H7 (cell line): ENCODE measurements at regions not wholly inside any gene's neighbourhood (a gene's known extent, or its start where the extent isn't known, plus 50 kb on each side); places are given as distances from the start of the nearest gene placed in this dataset.

ENCODE experiments used
- DNase-seq: peaks from one replicate; pipeline ENCODE4 v3.0.0; 2012
- H3K27me3 ChIP-seq: 2 replicates; pipeline ENCODE4 v1.6.0; 2011; ENCODE audit warnings: mild to moderate bottlenecking, low read length; ENCODE audit not compliant: control insufficient read depth, insufficient read depth
- H3K36me3 ChIP-seq: replicated peaks from 2 replicates; pipeline ENCODE4 v1.5.1; 2011; ENCODE audit warnings: low read length; ENCODE audit not compliant: control insufficient read depth, insufficient read depth
- H3K4me3 ChIP-seq: 2 replicates; pipeline ENCODE4 v1.5.1; 2011; ENCODE audit warnings: low read depth, mild to moderate bottlenecking, control low read depth, low read length, moderate library complexity; ENCODE audit not compliant: insufficient read depth

GRCh38 chr1:208631506-208631905, 387.3 kb upstream of the PLXNA2 start:
- H3K27me3 ChIP-seq = no peaks in the 10 kb centered on the region
- H3K4me3 ChIP-seq = no peak overlapping the region
- H3K36me3 ChIP-seq = no peaks in the 10 kb centered on the region
- DNase-seq = no peak

- Histone ChIP-seq H3K27me3 (no peaks in the 10 kb centered on the region), H3K36me3 (no peaks in the 10 kb centered on the region), H3K4me3 (no peak overlapping the region)
- DNase-seq = no peak
Measured at GRCh38 chr1:208634346-208635140, 390.4 kb upstream of the PLXNA2 start.

GRCh38 chr1:208637181-208637580, 393.0 kb upstream of the PLXNA2 start:
- Histone ChIP-seq H3K27me3 (no peaks in the 10 kb centered on the region), H3K36me3 (no peaks in the 10 kb centered on the region), H3K4me3 (no peak overlapping the region)
- no peak for DNase-seq

DNA sequence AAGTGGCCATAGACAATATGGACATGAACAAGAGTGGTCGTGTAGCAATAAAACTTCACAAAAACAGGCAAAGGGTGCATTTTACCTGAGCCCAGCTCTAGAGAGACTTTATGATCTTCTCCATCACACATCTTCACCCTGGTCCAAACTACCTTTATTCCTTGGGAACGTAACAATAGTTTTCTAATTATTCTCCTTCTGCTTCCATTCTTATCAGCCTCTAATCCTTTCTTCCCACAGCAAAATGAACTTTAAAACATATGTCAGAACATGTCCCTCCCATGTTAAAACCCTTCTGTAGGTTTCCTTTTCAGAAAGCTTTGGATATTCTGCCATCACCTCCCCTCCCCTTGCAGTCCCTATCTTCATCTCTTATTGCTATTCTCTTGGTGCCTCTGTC, 395.2 kb upstream of the PLXNA2 start:
- Histone ChIP-seq H3K27me3 (no peaks in the 10 kb centered on the region), H3K36me3 (no peaks in the 10 kb centered on the region), H3K4me3 (no peak overlapping the region)
- DNase-seq = no peak

DNA sequence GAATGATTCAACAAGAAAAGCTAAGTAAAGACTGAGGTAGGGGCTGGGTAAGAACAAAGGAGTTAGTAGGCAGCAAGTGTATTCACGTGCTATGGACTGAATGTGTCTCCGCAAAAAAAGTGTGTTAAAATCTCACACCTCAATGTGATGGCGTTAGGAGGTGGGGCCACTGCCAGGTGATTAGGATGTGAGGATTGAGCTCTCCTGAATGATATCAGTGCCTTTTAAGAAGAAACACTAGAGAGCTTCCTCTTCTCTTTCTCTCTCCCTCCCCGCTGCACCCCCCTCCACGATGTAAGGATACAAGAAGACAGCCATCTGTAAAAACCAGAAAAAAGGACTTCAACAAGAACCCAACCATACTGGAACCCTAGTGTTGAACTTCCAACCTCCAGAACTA, 396.1 kb upstream of the PLXNA2 start:
- DNase-seq = no peak
- no peak overlapping the region for H3K4me3 ChIP-seq
- H3K36me3 ChIP-seq = no peaks in the 10 kb centered on the region
- no peaks in the 10 kb centered on the region for H3K27me3 ChIP-seq

DNA sequence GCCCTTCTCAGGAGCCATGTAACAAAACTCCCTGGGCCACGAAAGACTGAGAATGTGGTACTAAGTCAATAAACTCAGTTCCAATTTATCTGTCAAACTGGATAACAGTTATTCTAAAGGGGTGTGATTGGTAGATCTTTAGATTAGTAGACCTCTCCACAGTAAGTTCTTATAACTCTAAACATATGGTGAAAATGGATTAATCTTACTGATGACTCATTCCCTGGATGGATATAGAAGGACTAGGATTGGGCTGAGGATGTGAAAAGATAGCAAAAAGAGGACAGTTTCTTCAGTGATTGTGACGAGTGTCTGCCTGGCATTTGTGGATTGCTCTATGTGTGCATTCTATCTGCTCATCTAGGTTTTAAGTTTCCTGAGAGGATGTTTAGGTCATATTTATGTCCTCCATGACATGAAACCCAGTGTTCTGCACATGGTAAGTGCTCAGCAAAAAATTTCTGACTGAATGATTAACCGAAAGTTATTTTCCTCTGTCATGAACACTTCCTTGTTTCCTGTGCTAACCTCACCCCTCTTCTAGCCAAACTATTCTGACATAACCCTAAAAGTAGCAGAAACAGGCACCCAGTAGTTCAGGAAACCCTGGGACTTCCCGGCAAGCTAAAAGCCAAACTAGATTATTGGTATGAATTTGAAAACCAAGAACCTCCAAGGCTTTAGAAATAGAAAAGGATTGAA, 397.5 kb upstream of the PLXNA2 start:
- H3K27me3 ChIP-seq = no peaks in the 10 kb centered on the region
- H3K4me3 ChIP-seq = no peak overlapping the region
- H3K36me3 ChIP-seq = no peaks in the 10 kb centered on the region
- no peak for DNase-seq

- DNase-seq = no peak
- no peaks in the 10 kb centered on the region for H3K36me3 ChIP-seq
- no peak overlapping the region for H3K4me3 ChIP-seq
Measured at GRCh38 chr1:208643005-208643597, 398.9 kb upstream of the PLXNA2 start.

GRCh38 chr1:208644401-208645160, 400.4 kb upstream of the PLXNA2 start:
- Histone ChIP-seq H3K4me3 (no peak overlapping the region), H3K27me3 (no peaks in the 10 kb centered on the region), H3K36me3 (no peaks in the 10 kb centered on the region)
- no peak for DNase-seq

More at GRCh38 chr1:208643005-208643597, 398.9 kb upstream of the PLXNA2 start:
- no peaks in the 10 kb centered on the region for H3K27me3 ChIP-seq

- Histone ChIP-seq H3K36me3 (no peaks in the 10 kb centered on the region), H3K27me3 (no peaks in the 10 kb centered on the region), H3K4me3 (no peak overlapping the region)
- DNase-seq = no peak
Measured at GRCh38 chr1:208646431-208646830, 402.2 kb upstream of the PLXNA2 start.

- H3K4me3 ChIP-seq = no peak overlapping the region
- DNase-seq = no peak
- H3K27me3 ChIP-seq = no peaks in the 10 kb centered on the region
- no peaks in the 10 kb centered on the region for H3K36me3 ChIP-seq
Measured at GRCh38 chr1:208648146-208648545, 404.0 kb upstream of the PLXNA2 start.

- Histone ChIP-seq H3K27me3 (no peaks in the 10 kb centered on the region), H3K4me3 (no peak overlapping the region), H3K36me3 (no peaks in the 10 kb centered on the region)
- DNase-seq = peak; percentile 70
Measured at GRCh38 chr1:208652296-208653160, 408.3 kb upstream of the PLXNA2 start.

- Histone ChIP-seq H3K36me3 (no peaks in the 10 kb centered on the region), H3K4me3 (no peak overlapping the region), H3K27me3 (no peaks in the 10 kb centered on the region)
- DNase-seq = no peak
Measured at GRCh38 chr1:208653426-208653825, 409.2 kb upstream of the PLXNA2 start.

GRCh38 chr1:208654241-208654640, 410.1 kb upstream of the PLXNA2 start:
- Histone ChIP-seq H3K36me3 (no peaks in the 10 kb centered on the region), H3K4me3 (no peak overlapping the region), H3K27me3 (no peaks in the 10 kb centered on the region)
- DNase-seq = peak; percentile 47

DNA sequence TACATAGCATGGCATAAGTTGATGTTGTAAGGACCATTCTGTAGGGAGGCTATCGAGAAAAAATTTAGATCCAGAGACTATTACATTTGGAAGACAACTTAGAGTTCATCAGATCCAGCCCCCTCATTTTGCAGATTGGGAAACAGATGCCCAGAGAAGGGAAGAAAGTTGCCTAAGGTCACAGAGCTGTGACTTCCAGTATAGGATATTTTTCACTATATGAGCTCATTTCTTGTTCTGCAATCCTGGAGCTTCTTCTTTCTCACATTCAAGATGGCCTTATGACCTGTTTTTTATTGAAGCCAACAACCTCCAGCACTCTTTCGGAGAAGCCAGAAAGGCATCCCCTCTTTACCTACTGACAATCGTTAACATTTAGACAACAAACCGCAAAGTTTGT, 421.8 kb upstream of the PLXNA2 start:
- Histone ChIP-seq H3K36me3 (no peaks in the 10 kb centered on the region), H3K4me3 (no peak overlapping the region), H3K27me3 (no peaks in the 10 kb centered on the region; the same call in 1 of the 2 replicates)
- DNase-seq = no peak
